ENCODE measurements at regions not wholly inside any gene's neighbourhood (a gene's known extent, or its start where the extent isn't known, plus 50 kb on each side); places are given as distances from the start of the nearest gene placed in this dataset.

DNA sequence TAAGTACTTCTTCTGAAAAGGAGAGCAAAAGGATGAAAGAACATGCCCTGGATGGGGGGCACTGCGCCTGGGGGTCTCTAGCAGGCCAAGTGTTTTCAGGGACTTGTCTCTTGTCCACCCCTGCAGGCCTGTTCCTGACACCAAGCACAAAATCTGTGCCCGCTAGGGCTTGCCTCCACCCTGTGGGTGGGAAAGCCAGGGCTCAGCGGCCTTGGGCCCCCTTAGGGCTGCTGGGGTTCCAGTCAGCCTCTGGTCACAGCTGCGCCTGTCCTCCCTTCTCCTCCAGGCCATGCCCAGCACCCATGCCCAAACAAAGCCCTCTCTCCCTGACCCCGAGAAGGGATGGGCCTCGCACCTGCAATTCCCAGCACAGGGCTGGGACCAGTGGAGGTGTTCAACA is 71.1 kb upstream of the TRPM1 start:
- TF ChIP-seq, protein P1, sequence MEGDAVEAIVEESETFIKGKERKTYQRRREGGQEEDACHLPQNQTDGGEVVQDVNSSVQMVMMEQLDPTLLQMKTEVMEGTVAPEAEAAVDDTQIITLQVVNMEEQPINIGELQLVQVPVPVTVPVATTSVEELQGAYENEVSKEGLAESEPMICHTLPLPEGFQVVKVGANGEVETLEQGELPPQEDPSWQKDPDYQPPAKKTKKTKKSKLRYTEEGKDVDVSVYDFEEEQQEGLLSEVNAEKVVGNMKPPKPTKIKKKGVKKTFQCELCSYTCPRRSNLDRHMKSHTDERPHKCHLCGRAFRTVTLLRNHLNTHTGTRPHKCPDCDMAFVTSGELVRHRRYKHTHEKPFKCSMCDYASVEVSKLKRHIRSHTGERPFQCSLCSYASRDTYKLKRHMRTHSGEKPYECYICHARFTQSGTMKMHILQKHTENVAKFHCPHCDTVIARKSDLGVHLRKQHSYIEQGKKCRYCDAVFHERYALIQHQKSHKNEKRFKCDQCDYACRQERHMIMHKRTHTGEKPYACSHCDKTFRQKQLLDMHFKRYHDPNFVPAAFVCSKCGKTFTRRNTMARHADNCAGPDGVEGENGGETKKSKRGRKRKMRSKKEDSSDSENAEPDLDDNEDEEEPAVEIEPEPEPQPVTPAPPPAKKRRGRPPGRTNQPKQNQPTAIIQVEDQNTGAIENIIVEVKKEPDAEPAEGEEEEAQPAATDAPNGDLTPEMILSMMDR (IDR thresholded peaks at IDR 0.05; ENCODE audit: extremely low read depth in 1 of 2, insufficient read depth in 1 of 2, low read depth in 1 of 2, low read length in 2 of 2) = no peak
- TF ChIP-seq GATA2 (IDR thresholded peaks at IDR 0.05; ENCODE audit: insufficient read depth, insufficient read length, low read depth, low read length) (no peak), POLR2A (IDR thresholded peaks at IDR 0.05; ENCODE audit: low read depth, low read length) (no peak)
